SK-N-SH (cell line): ENCODE measurements at regions not wholly inside any gene's neighbourhood (a gene's known extent, or its start where the extent isn't known, plus 50 kb on each side); places are given as distances from the start of the nearest gene placed in this dataset.

ENCODE experiments used
- CTCF ChIA-PET: fragments of 300-600, 350-600 bp; formaldehyde crosslinking; extraction: SDS; loops from one replicate; lab custom pipeline; 2021; lab: Yijun Ruan, JAX
- POLR2A ChIA-PET: fragments of 350-600 bp; sonication (Branson Sonifier 250); formaldehyde crosslinking; extraction: SDS; loops from one replicate; lab custom pipeline; 2020; ENCODE audit warnings: antibody characterized with exemption, inconsistent platforms; lab: Yijun Ruan, JAX
- DNase-seq: peaks from one replicate; pipeline ENCODE4 v3.0.0; 2012
- H2AFZ ChIP-seq: fragments of 200-600 bp; sonication (generic); 2 replicates; pipeline ENCODE4 v1.8.1; 2016; ENCODE audit warnings: antibody characterized with exemption, mild to moderate bottlenecking, low read depth
- H3F3A ChIP-seq: fragments of 200-600 bp; sonication (generic); replicated peaks from 2 replicates; pipeline ENCODE3; 2016; ENCODE audit warnings: antibody characterized with exemption, mild to moderate bottlenecking; ENCODE audit not compliant: insufficient read depth
- H3K27ac ChIP-seq, 2 experiments: fragments of 200-500 bp in 1 of 2; fragments of 200-600 bp in 1 of 2; sonication (Bioruptor generic) in 1 of 2; sonication (generic), shearing (Covaris generic) in 1 of 2; 2 replicates each; pipeline versions ENCODE4 v1.5.1 to v1.6.1; 2014 to 2016; ENCODE audit warnings: low read depth in 2 of 2, inconsistent platforms in 1 of 2, low read length in 1 of 2, mild to moderate bottlenecking in 1 of 2, mixed read lengths in 1 of 2
- H3K27me3 ChIP-seq: fragments of 200-600 bp; sonication (generic), shearing (Covaris generic); 2 replicates; pipeline ENCODE4 v1.6.1; 2016; ENCODE audit warnings: mixed run types; ENCODE audit not compliant: insufficient read depth
- H3K36me3 ChIP-seq, 2 experiments: fragments of 200-500 bp in 1 of 2; fragments of 200-600 bp in 1 of 2; sonication (Bioruptor generic) in 1 of 2; sonication (generic) in 1 of 2; replicated peaks in 1 of 2; 2 replicates each; pipeline versions ENCODE3 to v1.5.1; 2014 to 2016; ENCODE audit warnings: low read length in 1 of 2, mild to moderate bottlenecking in 1 of 2; ENCODE audit not compliant: insufficient read depth in 2 of 2, control insufficient read depth in 1 of 2
- H3K4me1 ChIP-seq, 2 experiments: fragments of 200-500 bp in 1 of 2; fragments of 200-600 bp in 1 of 2; sonication (Bioruptor generic) in 1 of 2; sonication (generic), shearing (Covaris generic) in 1 of 2; 2 replicates each; pipeline versions ENCODE4 v1.5.1 to v1.6.1; 2014 to 2016; ENCODE audit warnings: low read depth in 1 of 2, low read length in 1 of 2, mixed run types in 1 of 2; ENCODE audit not compliant: insufficient read depth in 2 of 2, control insufficient read depth in 1 of 2
- H3K4me2 ChIP-seq: fragments of 200-600 bp; sonication (generic), shearing (Covaris generic); 2 replicates; pipeline ENCODE4 v1.6.1; 2017; ENCODE audit warnings: mixed run types
- H3K4me3 ChIP-seq, 2 experiments: fragments of 200-500 bp in 1 of 2; fragments of 200-600 bp in 1 of 2; sonication (Bioruptor generic) in 1 of 2; sonication (generic), shearing (Covaris generic) in 1 of 2; 2 replicates each; pipeline versions ENCODE4 v1.5.1 to v1.8.1; 2014 to 2016; ENCODE audit warnings: low read depth in 2 of 2, inconsistent platforms in 1 of 2, low read length in 1 of 2, mild to moderate bottlenecking in 1 of 2, mixed read lengths in 1 of 2, moderate library complexity in 1 of 2
- H3K79me2 ChIP-seq: fragments of 200-600 bp; sonication (generic); 2 replicates; pipeline ENCODE4 v1.8.1; 2017; ENCODE audit warnings: mild to moderate bottlenecking; ENCODE audit not compliant: insufficient read depth
- H3K9ac ChIP-seq: fragments of 200-600 bp; sonication (generic); 2 replicates; pipeline ENCODE4 v1.6.1; 2017; ENCODE audit warnings: mixed run types
- H3K9me2 ChIP-seq: fragments of 200-600 bp; sonication (generic); 2 replicates; pipeline ENCODE4 v1.6.1; 2017; ENCODE audit warnings: mixed run types
- H3K9me3 ChIP-seq: fragments of 200-600 bp; sonication (generic); 2 replicates; pipeline ENCODE4 v1.6.1; 2017; ENCODE audit warnings: mixed run types, mild to moderate bottlenecking, moderate library complexity
- H4K20me1 ChIP-seq: fragments of 200-600 bp; sonication (generic); 2 replicates; pipeline ENCODE4 v1.6.1; 2017; ENCODE audit warnings: mild to moderate bottlenecking, mixed run types; ENCODE audit not compliant: insufficient read depth
- CTCF ChIP-seq: fragments of 200-600 bp; sonication (generic); IDR thresholded peaks from 2 replicates; pipeline ENCODE4 v1.6.1; 2017; ENCODE audit warnings: antibody characterized with exemption, mild to moderate bottlenecking, moderate library complexity
- EP300 ChIP-seq, 2 experiments: IDR thresholded peaks; 2 replicates each; pipeline versions ENCODE4 v1.4.0 to v1.6.1; 2012; ENCODE audit warnings: borderline replicate concordance in 1 of 2, low read depth in 1 of 2, low read length in 1 of 2
- EZH2phosphoT487 ChIP-seq: fragments of 200-600 bp; sonication (generic); IDR thresholded peaks from 2 replicates; pipeline ENCODE4 v1.6.1; 2017; ENCODE audit warnings: low read depth, mixed run types, mild to moderate bottlenecking, antibody characterized with exemption, moderate library complexity, borderline replicate concordance
- FOSL2 ChIP-seq: IDR thresholded peaks from 2 replicates; pipeline ENCODE4 v1.4.0; 2012; ENCODE audit warnings: low read depth, mild to moderate bottlenecking, moderate library complexity, borderline replicate concordance
- FOXJ3 ChIP-seq: sonication (generic); formaldehyde crosslinking; IDR thresholded peaks from 2 replicates; pipeline ENCODE4 v1.5.1; 2020; ENCODE audit warnings: mild to moderate bottlenecking, missing genetic modification reagents
- FOXM1 ChIP-seq: IDR thresholded peaks from 2 replicates; pipeline ENCODE4 v1.4.0; 2012; ENCODE audit warnings: low read depth, mild to moderate bottlenecking
- GATA2 ChIP-seq: sonication (generic); formaldehyde crosslinking; IDR thresholded peaks from 2 replicates; pipeline ENCODE4 v1.5.0; 2020; ENCODE audit warnings: mild to moderate bottlenecking, missing genetic modification reagents
- JUND ChIP-seq: IDR thresholded peaks from 2 replicates; pipeline ENCODE4 v1.4.0; 2012
- NFIC ChIP-seq: IDR thresholded peaks from 2 replicates; pipeline ENCODE4 v1.4.0; 2012; ENCODE audit warnings: borderline replicate concordance
- PBX3 ChIP-seq: IDR thresholded peaks from 2 replicates; pipeline ENCODE4; 2012
- POLR2AphosphoS5 ChIP-seq: IDR thresholded peaks from 2 replicates; pipeline ENCODE4 v1.6.1; 2012; ENCODE audit warnings: low read depth, low read length
- RCOR1 ChIP-seq: fragments of 150-350 bp; IDR thresholded peaks from 2 replicates; pipeline ENCODE4 v1.6.1; 2017; ENCODE audit warnings: antibody characterized with exemption, low read length
- RFX5 ChIP-seq: IDR thresholded peaks from 2 replicates; pipeline ENCODE4 v1.6.1; 2012; ENCODE audit warnings: mild to moderate bottlenecking, improper control_type of control experiment, low read length
- SIN3A ChIP-seq: IDR thresholded peaks from 2 replicates; pipeline ENCODE4 v1.6.1; 2012; ENCODE audit warnings: low read depth, mild to moderate bottlenecking, low read length, moderate library complexity, borderline replicate concordance
- TCF12 ChIP-seq: IDR thresholded peaks from 2 replicates; pipeline ENCODE4 v1.4.0; 2012
- TEAD4 ChIP-seq: IDR thresholded peaks from 2 replicates; pipeline ENCODE4 v1.4.0; 2012; ENCODE audit warnings: mild to moderate bottlenecking, borderline replicate concordance; ENCODE audit not compliant: insufficient read depth
- YY1 ChIP-seq: IDR thresholded peaks from 2 replicates; pipeline ENCODE4 v1.4.0; 2012; ENCODE audit warnings: low read depth, mild to moderate bottlenecking
- ZBTB33 ChIP-seq: IDR thresholded peaks from 2 replicates; pipeline ENCODE4 v1.4.0; 2012; ENCODE audit warnings: low read depth, borderline replicate concordance
- TF ChIP-seq, protein P1 (sequence below): IDR thresholded peaks from 2 replicates; pipeline ENCODE4 v1.4.0; 2012; ENCODE audit warnings: low read depth
- TF ChIP-seq, protein P2 (sequence below): IDR thresholded peaks from 2 replicates; pipeline ENCODE4 v1.4.0; 2012; ENCODE audit warnings: low read depth, borderline replicate concordance

DNA sequence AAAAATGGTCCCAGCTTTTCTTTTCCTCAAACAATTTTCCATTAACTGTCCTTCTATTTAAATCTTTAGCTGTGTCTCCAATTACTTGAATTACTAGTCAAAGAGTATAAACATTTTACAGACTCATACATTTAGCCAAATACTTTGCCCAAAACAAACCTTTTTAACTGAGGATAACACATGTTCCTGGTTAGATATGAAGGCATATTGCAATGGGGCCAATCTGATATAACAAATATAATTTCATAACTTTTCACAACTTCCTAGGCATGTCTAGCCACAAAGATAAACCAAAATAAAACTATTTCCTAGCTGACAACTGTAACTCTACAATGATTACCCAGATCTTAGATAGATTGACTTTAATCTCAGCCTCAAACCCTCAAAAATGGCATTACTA lies 247.5 kb upstream of the ZNF521 start:
- Histone ChIP-seq H3K4me1 (peaks cover 4 to 15% of the 10 kb centered on the region in 2 experiments; a peak in 2 of 4 replicates), H3K36me3 (no peaks in the 10 kb centered on the region), H3F3A (peaks cover 9% of the 10 kb centered on the region), H3K4me3 (no peak overlapping the region), H2AFZ (no peak overlapping the region), H4K20me1 (no peaks in the 10 kb centered on the region), H3K79me2 (no peaks in the 10 kb centered on the region), H3K9me3 (no peaks in the 10 kb centered on the region)
- CTCF ChIA-PET = no interaction called here
- TF ChIP-seq TCF12 (peak; percentile 67), RFX5 (no peak), FOSL2 (no peak), GATA2 (CRISPR knock-in tag) (peak; percentile 24; the same call in 1 of the 2 replicates), ZBTB33 (no peak), JUND (no peak), EP300 (IDR thresholded peaks at IDR 0.05; ENCODE audit: borderline replicate concordance in 1 of 2, low read depth in 1 of 2, low read length in 1 of 2) (peak in 1 of 2 experiments; percentile 42; a peak in 2 of 4 replicates), RCOR1 (peak; percentile 43; the same call in 1 of the 2 replicates), SIN3A (no peak), YY1 (no peak), NFIC (peak; percentile 36; the same call in 1 of the 2 replicates), EZH2phosphoT487 (no peak), FOXM1 (no peak), CTCF (no peak), FOXJ3 (CRISPR knock-in tag) (no peak), POLR2AphosphoS5 (peak; percentile 46; the same call in 1 of the 2 replicates), TEAD4 (no peak), PBX3 (no peak; the same call in 1 of the 2 replicates)
- TF ChIP-seq, protein P1, sequence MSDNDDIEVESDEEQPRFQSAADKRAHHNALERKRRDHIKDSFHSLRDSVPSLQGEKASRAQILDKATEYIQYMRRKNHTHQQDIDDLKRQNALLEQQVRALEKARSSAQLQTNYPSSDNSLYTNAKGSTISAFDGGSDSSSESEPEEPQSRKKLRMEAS = no peak
- TF ChIP-seq, protein P2, sequence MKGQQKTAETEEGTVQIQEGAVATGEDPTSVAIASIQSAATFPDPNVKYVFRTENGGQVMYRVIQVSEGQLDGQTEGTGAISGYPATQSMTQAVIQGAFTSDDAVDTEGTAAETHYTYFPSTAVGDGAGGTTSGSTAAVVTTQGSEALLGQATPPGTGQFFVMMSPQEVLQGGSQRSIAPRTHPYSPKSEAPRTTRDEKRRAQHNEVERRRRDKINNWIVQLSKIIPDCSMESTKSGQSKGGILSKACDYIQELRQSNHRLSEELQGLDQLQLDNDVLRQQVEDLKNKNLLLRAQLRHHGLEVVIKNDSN = no peak
- TF ChIP-seq, all 33 proteins: peak for 6
- Histone ChIP-seq H3K27ac (peak overlapping the region in 1 of 2 experiments; percentile 16; a peak in 1 of 4 replicates), H3K4me2 (no peak overlapping the region), H3K27me3 (no peaks in the 10 kb centered on the region), H3K9ac (no peak overlapping the region), H3K9me2 (no peaks in the 10 kb centered on the region)
- POLR2A ChIA-PET = no interaction called here
- DNase-seq = no peak
